Skeletal muscle satellite cell (primary cell): ENCODE measurements at regions not wholly inside any gene's neighbourhood (a gene's known extent, or its start where the extent isn't known, plus 50 kb on each side); places are given as distances from the start of the nearest gene placed in this dataset.
"Not testable (repeated sequence)": the region's sequence is repeated elsewhere in the genome, so short reads cannot be mapped to it uniquely, and the experiment has no call there.

Experiments
- H3K27me3 ChIP-seq: 2 replicates; pipeline ENCODE4 v1.7.0; 2013; ENCODE audit warnings: low read length; ENCODE audit not compliant: control insufficient read depth, insufficient read depth
- H3K36me3 ChIP-seq: 2 replicates; pipeline ENCODE4 v1.7.0; 2013; ENCODE audit warnings: mild to moderate bottlenecking, control low read depth, low read length; ENCODE audit not compliant: insufficient read depth
- H3K4me1 ChIP-seq: 2 replicates; pipeline ENCODE4 v1.7.0; 2013; ENCODE audit warnings: low read length; ENCODE audit not compliant: control insufficient read depth, insufficient read depth
- H3K4me2 ChIP-seq: 2 replicates; pipeline ENCODE4 v1.7.0; 2013; ENCODE audit warnings: mild to moderate bottlenecking, low read length
- H3K4me3 ChIP-seq: 2 replicates; pipeline ENCODE4 v1.7.0; 2013; ENCODE audit warnings: low read length
- H3K9ac ChIP-seq: 2 replicates; pipeline ENCODE4 v1.7.0; 2013; ENCODE audit warnings: mild to moderate bottlenecking, low read depth, low read length, moderate library complexity
- H3K9me3 ChIP-seq: replicated peaks from 2 replicates; pipeline ENCODE4 v1.7.0; 2013; ENCODE audit warnings: mild to moderate bottlenecking, control low read depth, low read length

GRCh38 chr4:59676389-59676788 lies 1523.7 kb upstream of the ADGRL3 start:
- Histone ChIP-seq H3K9me3 (no peaks in the 10 kb centered on the region), H3K9ac (no peak overlapping the region), H3K27me3 (no peaks in the 10 kb centered on the region), H3K4me1 (no peaks in the 10 kb centered on the region), H3K4me2 (no peak overlapping the region), H3K36me3 (no peaks in the 10 kb centered on the region), H3K4me3 (no peak overlapping the region)

- H3K4me2 ChIP-seq, H3K27me3 ChIP-seq, H3K4me1 ChIP-seq, H3K4me3 ChIP-seq, H3K36me3 ChIP-seq, H3K9me3 ChIP-seq, H3K9ac ChIP-seq: not testable (repeated sequence)
Observed at GRCh38 chr4:59676992-59677391, 1523.1 kb upstream of the ADGRL3 start.

- Histone ChIP-seq H3K9me3 (no peaks in the 10 kb centered on the region), H3K4me2 (no peak overlapping the region), H3K4me3 (no peak overlapping the region), H3K4me1 (no peaks in the 10 kb centered on the region), H3K9ac (no peak overlapping the region), H3K27me3 (no peaks in the 10 kb centered on the region), H3K36me3 (no peaks in the 10 kb centered on the region)
Observed at GRCh38 chr4:59685626-59686025, 1514.5 kb upstream of the ADGRL3 start.

- no peaks in the 10 kb centered on the region for H3K4me1 ChIP-seq
- H3K36me3 ChIP-seq, result no peaks in the 10 kb centered on the region
- H3K27me3 ChIP-seq, result no peaks in the 10 kb centered on the region
- H3K4me3 ChIP-seq, result no peak overlapping the region
- H3K9me3 ChIP-seq, result no peaks in the 10 kb centered on the region
- H3K9ac ChIP-seq, result no peak overlapping the region
- H3K4me2 ChIP-seq, result no peak overlapping the region
Observed at GRCh38 chr4:59689149-59689548, 1511.0 kb upstream of the ADGRL3 start.

- no peaks in the 10 kb centered on the region for H3K4me1 ChIP-seq
- no peaks in the 10 kb centered on the region for H3K9me3 ChIP-seq
- H3K27me3 ChIP-seq, result no peaks in the 10 kb centered on the region
- H3K4me2 ChIP-seq, result no peak overlapping the region
- H3K9ac ChIP-seq, result no peak overlapping the region
- H3K36me3 ChIP-seq, result no peaks in the 10 kb centered on the region
- no peak overlapping the region for H3K4me3 ChIP-seq
Observed at GRCh38 chr4:59695355-59696053, 1504.6 kb upstream of the ADGRL3 start.

- Histone ChIP-seq H3K4me3 (no peak overlapping the region), H3K4me2 (no peak overlapping the region), H3K4me1 (no peaks in the 10 kb centered on the region), H3K27me3 (no peaks in the 10 kb centered on the region), H3K36me3 (no peaks in the 10 kb centered on the region), H3K9me3 (no peaks in the 10 kb centered on the region), H3K9ac (no peak overlapping the region)
Observed at GRCh38 chr4:59698041-59698440, 1502.1 kb upstream of the ADGRL3 start.

- H3K27me3 ChIP-seq, result no peaks in the 10 kb centered on the region
- no peaks in the 10 kb centered on the region for H3K9me3 ChIP-seq
- no peaks in the 10 kb centered on the region for H3K36me3 ChIP-seq
Observed at GRCh38 chr4:59700651-59701050, 1499.5 kb upstream of the ADGRL3 start.

GRCh38 chr4:59704616-59705015 lies 1495.5 kb upstream of the ADGRL3 start:
- H3K4me3 ChIP-seq, result no peak overlapping the region

More at GRCh38 chr4:59700651-59701050, 1499.5 kb upstream of the ADGRL3 start:
- Histone ChIP-seq H3K4me3 (no peak overlapping the region), H3K4me2 (no peak overlapping the region), H3K9ac (no peak overlapping the region), H3K4me1 (no peaks in the 10 kb centered on the region)

GRCh38 chr4:59712470-59712869 lies 1487.7 kb upstream of the ADGRL3 start:
- H3K4me3 ChIP-seq, result no peak overlapping the region
- H3K9ac ChIP-seq, result no peak overlapping the region
- H3K27me3 ChIP-seq, result no peaks in the 10 kb centered on the region
- H3K36me3 ChIP-seq, result no peaks in the 10 kb centered on the region
- H3K9me3 ChIP-seq, result no peaks in the 10 kb centered on the region
- H3K4me1 ChIP-seq, result no peaks in the 10 kb centered on the region
- no peak overlapping the region for H3K4me2 ChIP-seq

More at GRCh38 chr4:59704616-59705015, 1495.5 kb upstream of the ADGRL3 start:
- Histone ChIP-seq H3K4me2 (no peak overlapping the region), H3K27me3 (no peaks in the 10 kb centered on the region), H3K4me1 (no peaks in the 10 kb centered on the region), H3K9ac (no peak overlapping the region), H3K9me3 (no peaks in the 10 kb centered on the region), H3K36me3 (no peaks in the 10 kb centered on the region)

- not testable (repeated sequence) for H3K27me3 ChIP-seq, H3K36me3 ChIP-seq, H3K4me1 ChIP-seq, H3K9ac ChIP-seq, H3K4me2 ChIP-seq, H3K4me3 ChIP-seq, H3K9me3 ChIP-seq
Observed at GRCh38 chr4:59724286-59724685, 1475.8 kb upstream of the ADGRL3 start.

- H3K36me3 ChIP-seq, result no peaks in the 10 kb centered on the region
- H3K9ac ChIP-seq, result no peak overlapping the region
- no peak overlapping the region for H3K4me3 ChIP-seq
- no peaks in the 10 kb centered on the region for H3K9me3 ChIP-seq
- H3K4me1 ChIP-seq, result no peaks in the 10 kb centered on the region
- no peaks in the 10 kb centered on the region for H3K27me3 ChIP-seq
- no peak overlapping the region for H3K4me2 ChIP-seq
Observed at GRCh38 chr4:59727745-59728144, 1472.4 kb upstream of the ADGRL3 start.

- no peaks in the 10 kb centered on the region for H3K4me1 ChIP-seq
Observed at GRCh38 chr4:59728496-59728895, 1471.6 kb upstream of the ADGRL3 start.

More at GRCh38 chr4:59728496-59728895, 1471.6 kb upstream of the ADGRL3 start:
- H3K27me3 ChIP-seq, result no peaks in the 10 kb centered on the region
- H3K9ac ChIP-seq, result no peak overlapping the region
- H3K9me3 ChIP-seq, result no peaks in the 10 kb centered on the region
- no peak overlapping the region for H3K4me3 ChIP-seq
- no peak overlapping the region for H3K4me2 ChIP-seq
- no peaks in the 10 kb centered on the region for H3K36me3 ChIP-seq
